NCI-H1105 treated with DMSO at 0.1 percent for 48 hours (cell line): ENCODE measurements at regions not wholly inside any gene's neighbourhood (a gene's known extent, or its start where the extent isn't known, plus 50 kb on each side); places are given as distances from the start of the nearest gene placed in this dataset.

Source experiments
- DNase-seq: peaks from one replicate; lab custom pipeline; 2025; lab: John Stamatoyannopoulos, UW

DNA sequence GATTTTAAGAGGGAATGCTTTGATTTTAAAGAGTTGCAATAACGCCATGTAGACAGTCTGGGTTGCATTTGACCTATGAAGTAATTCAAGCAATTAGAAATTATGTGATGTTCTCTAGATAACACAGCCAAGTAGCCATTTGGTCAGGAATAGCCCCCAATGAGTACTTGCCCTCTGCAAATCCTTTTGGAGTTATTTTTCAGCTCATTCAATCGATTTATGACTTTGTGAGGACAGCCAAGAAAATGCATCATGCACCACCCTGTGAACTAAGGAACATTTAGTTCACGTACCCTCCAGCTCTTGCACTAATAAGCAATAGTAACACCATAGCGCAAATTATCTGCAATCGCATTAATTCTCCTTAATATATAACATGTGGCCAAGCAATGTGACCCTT lies 552.6 kb upstream of the INTU start:
- no peak for DNase-seq

DNA sequence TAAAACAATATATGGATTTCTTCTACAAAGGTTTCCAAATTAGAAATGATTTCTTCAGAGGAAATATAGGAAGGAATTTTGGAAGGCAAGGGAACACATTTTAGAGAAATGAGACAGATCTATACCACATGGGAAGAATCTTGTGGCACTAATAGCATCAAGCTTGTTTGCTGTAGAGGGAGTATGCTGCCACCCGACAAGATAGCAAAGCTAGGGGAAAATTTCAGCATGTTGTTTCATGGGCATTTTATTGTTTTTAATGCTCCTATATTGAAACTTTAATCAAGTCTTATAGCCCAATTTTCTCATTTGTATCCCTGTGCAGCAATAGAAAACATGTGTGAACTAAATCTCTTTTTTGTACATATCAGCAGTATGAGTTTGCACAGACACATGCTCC lies 551.7 kb upstream of the INTU start:
- no peak for DNase-seq

DNA sequence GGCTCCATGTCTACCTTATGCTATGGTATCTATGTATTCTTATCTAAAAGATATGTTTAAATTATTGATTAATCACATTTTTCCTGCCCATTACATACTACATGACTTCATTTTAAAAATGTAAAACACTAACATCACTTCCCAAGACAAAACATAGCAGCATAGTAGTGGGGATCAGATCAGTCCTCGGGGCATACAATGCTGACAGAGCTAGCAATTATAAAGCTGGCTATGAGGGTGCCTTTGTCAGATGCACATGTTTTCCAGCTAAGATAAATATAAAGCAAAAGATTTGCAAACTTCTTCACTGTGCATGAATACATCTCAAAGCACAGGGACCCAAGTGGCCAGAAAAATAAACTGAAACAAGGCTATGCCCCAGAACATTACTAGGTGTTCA lies 549.8 kb upstream of the INTU start:
- DNase-seq = no peak

DNA sequence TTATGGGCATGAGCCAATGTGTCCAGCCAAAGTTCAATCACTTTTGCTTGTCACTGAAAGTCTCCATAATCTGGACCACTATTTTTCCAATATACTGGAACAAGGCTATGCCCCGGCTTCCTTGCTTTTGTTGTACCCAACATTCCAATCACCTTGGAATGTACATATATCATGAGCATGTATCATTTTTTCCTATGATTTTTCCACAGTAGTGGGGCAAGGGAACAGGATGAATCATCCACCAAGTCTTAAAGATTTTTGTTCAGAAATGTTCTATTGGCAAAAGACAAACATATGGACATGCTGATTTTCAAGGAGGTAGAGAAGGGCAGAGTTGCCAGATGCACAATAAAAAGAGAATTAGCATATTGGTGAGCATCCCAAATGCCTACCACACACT lies 548.1 kb upstream of the INTU start:
- no peak for DNase-seq

DNA sequence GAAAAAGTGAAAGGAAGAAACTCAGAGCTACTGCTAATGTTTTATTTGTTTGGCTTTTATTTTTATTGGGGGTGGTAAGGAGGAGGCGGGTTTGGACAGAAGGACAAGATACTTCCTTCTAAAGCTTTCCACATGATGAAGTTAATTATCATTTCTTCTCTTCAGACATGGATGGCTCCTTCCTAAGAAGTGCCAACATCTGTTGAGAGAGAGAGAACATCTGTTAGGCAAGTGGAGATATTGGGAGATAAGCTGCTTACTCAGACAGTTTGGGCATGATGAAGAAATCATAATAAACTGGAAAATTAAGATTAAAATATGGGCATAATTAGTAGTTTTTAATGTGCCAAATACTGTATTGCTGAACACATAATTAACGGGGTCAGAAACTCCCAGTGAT lies 535.7 kb upstream of the INTU start:
- no peak for DNase-seq

DNA sequence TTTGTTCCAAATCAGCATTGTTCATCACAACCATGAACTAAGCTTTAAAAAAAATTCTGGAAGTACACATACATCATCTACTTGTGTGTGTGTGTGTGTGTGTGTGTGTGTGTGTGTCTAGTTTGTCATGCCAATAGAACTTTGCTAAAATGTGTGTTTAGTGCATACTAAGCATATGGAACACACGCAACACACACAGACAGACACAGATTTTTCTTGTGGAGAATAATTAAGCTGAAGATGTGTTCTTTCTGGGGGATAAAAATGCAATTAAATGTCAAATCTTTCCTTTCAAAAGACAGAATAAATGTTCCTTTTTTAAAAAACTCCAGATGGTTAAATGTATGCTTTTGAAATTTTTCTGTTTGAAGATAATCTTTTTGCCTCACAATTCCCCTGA lies 530.4 kb upstream of the INTU start:
- no peak for DNase-seq

DNA sequence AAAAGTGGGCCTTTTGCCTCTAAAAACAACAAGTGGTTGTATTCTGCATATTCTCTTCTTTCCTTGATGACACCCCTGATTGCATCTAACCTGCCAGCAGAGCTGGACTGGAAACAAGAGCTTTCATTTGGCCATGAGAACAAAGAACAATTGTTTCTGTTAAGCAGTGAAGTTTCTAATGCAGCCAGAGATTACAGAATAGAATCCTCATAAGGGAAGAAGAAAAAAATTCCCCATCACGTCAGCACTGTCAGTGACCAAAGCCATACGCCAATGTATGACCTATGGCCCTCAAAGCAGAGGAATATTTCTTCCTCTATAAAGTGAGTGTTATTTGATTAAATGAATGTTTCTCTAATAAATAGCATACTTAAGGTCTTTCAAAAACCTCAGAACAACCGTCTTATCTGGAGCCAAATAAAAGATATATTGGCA lies 529.1 kb upstream of the INTU start:
- DNase-seq = no peak

DNA sequence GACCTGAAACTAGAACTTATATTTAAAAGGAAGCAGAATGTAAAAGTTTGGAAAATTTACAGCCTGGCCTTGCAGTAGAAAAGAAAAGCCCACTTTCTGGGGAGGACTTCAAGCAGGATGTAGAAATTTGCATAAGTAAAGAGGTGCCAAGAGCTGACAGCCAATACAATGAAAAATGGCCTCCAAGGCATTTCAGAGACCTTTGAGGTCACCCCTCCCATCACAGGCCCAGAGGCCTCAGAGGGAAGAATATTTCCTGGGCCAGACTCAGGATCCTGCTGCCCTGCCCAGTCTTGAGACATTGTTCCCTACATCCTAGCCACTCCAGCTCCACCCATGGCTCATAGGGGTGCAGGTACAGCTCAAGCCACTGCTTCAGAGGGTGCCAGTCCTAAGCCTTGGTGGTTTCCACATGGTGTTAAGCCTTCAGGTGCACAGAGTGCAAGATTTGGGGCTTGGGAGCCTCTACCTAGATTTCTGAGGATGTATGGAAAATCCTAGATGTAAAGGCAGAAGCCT lies 518.9 kb upstream of the INTU start:
- no peak for DNase-seq

DNA sequence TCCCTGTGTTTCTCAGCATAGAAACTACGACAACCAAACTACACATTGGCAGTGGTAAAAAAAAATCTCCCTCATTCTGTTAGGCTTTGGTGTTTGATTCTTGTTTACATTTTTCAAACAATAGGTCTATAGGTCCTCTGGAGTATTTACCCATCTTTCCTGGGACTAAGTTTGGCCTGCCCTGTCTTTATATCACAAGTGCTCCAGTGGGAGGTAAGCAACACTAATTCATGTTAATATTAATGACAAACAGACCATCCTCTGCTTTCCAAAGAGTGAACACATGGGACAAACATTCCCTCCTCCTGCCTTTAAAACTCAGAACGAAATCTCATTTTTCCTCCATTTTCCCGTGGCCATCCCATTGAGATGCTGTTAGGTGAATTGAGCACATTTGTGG lies 514.1 kb upstream of the INTU start:
- DNase-seq = no peak

DNA sequence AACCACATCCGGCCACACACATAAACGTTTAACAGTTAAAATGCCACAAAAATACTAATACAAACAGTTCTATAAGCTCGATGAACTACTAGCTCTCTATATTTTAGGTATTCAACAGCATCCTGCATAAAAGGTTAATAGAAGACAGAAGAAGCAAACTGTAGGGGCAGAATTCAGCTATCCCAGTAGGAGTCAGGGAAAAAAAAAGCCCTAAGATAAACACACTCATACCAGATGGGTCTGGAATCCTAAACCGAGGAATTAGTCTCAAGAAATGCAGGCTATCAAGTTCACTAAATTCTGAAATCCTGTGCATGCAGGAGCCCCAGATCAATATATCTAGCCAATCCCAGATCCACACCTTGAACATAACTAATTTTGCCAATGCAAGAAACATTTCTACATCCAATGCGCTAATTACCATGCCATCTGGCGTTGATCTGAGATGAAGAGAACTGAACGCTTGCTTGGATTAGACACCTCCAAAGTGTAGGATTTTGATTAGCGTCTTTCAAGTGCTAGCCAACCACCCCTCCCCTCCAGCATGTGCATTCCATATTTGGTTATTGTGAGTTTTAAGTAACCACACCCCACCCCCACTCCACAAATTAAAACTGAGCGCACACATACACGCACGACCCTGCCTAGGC lies 512.2 kb upstream of the INTU start:
- DNase-seq = no peak

DNA sequence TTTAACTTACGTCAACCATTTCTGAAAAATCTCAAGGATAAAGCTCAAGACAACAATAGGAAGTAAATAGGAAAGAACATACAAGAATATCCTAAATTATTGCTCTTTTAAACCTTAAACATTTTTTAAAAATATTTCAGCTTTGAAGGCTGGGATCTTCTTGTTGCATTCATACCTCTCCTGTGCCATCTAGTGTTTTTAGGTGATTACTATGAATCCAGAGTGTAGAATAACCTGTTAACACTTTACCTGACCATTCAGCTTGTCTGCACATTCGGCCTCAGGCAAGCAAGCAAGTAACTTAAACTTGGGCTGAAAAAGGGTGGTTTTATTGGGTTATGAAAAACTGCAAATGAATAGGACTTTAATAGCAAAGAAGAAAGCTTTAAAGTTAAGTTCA lies 507.8 kb upstream of the INTU start:
- no peak for DNase-seq

DNA sequence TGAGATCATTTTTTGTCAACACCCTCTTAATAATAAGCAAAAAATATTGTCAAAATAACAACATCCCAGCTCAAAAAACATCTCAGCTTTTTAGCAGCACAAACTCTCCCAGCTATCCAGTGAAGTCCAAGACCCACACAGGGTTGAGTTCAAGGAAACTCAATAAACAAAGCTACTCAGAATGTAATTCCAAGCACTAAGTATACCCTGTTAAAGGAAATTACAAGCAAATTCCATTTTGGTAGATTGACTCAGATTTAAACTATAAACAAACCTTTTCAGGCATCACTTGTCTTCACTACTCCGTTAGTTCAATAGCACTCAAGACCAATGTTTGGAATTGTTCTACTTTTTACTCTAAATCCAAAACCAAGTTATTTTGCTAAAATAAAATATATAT lies 506.0 kb upstream of the INTU start:
- DNase-seq = no peak

DNA sequence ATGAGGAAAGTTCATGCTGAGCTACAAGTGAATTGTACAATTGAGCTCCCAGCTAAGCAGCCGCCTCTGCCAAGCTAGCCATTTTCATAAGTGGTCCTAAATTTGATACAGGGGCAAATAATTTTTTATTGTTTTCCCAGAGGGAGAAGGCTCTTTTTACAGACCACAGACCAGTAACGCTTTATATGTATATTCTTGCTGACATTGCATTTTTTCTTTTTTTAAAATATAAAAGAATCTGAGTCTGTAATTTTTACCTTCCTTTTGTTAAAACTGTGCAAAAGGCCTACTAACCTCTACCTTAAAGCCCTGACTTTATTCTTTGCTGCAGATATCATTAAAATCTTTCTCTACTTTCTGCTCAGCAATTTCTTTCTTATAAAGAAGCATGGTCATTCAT lies 501.2 kb upstream of the INTU start:
- peak; percentile 17 for DNase-seq

DNA sequence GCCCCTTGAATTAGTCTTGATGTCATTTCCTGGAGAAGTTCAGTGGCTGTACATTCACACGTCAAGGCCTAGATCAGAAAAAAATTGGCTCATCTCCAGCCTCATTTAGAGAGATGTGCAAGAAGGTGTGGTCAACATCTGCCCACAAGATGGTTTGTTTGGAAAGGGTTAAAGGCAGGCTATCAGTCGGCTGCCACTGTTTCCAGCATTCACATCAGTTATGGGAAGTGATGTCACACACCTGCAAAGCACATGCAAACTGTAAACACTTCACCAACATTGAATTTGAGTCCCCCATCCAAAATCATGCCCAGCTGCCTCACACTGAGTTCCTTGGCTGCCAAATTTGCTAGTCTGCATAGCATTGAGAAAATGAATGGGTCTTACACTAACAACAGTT lies 498.3 kb upstream of the INTU start:
- peak; percentile 27 for DNase-seq

DNA sequence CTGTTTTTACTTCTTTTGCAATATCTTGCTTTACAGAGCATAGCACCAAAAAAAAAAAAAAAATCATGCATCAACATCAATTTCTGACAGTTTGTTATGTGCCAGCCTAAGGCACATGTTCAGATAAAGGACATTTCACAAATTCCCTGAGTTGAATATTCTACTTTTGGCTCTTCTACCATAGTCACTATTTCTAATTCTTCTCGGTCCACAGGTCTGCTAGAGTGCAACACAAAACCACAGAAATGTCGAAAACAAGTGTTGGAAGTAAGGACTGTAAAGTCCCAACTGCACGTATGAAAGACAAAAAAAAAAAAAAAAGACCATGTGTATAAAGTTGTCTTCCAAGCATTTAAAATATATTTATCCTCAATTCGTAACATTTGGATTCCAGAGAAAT lies 494.2 kb upstream of the INTU start:
- no peak for DNase-seq

DNA sequence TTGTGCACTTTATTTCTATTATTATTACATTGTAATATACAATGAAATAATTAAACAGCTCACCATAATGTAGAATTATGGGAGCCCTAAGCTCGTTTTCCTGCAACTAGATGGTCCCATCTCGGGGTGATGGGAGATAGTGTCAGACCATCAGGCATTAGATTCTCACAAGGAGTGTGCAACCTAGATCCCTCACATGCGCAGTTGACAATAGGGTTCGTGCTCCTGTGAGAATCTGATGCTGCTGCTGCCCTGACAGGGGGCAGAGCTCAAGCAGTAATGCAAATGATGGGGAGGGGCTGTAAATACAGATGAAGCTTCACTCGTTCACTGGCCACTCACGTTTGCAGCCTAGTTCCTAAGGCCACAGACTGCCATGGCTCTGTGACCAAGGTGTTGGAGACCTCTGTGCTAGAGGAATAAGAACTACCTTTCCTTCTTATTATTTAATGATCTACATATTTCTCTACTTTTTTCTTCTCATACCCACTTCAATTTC lies 492.9 kb upstream of the INTU start:
- DNase-seq = no peak

DNA sequence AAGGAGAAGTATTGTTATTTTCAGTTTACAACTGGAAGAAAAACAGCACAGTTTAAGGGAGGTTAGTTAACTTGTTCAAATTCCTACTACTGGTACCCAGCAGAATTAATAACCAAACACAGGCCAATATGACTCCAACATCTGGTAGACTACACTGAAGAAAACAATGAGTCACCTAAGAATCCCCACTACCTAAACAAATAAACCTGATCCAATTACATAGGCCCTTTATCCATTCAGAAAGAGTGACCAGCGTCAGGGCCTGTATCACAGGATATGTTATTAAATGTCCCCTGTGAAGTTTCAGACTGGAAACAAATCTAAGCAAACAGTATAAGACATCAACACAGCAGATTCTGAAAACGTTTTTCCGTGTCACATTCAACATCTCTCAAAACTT lies 492.5 kb upstream of the INTU start:
- no peak for DNase-seq

DNA sequence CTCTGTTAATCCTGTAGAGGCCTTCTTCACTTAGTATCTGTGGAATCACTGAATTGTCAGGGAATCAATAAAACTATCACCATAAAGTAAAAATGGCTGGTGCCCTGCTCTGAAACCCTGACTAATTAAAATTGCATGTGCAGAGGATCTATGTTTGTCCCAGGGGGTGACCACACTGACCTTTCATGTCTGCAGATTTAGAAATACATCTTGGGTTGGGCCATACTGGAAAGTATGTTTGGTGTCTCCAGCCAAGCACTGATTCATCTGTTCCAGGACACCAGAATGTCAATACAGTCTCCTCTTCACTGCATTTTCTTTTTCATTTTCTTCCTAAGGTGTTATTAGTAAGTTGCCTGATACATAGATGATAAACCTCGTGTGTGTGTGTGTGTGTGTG lies 490.9 kb upstream of the INTU start:
- DNase-seq = no peak

DNA sequence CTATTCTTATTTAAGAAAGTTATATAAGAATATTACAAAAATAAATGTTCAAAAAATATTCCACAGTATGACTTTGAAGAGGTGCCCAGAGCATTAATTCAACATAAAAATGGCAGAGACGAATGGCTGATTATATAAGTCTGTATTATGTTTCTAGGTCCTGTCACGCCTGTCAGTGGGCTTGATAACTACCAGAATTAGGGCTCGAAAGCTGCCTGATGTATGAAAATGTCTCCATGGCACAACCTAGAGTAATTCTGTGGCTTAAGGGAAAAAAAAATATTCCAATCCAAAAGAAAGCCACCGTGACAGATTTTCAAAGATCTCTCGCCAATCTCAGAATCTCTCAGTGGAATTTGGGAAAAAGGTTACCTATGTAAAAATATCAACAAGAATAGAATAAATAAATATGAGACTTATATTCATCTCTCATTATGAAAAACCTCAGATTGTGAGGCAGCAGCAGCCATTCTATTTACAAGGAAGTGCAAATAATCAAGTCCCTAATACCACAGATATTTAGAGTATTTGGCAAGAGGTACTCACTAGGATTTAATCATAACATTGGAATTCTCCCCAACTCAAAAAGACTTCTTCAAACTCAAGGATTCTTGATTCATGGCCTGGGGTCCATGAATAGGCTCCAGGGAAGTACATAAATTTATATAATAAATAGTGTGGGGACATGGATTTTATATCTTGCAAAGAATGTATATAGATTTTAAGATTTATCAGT lies 489.1 kb upstream of the INTU start:
- DNase-seq = no peak

DNA sequence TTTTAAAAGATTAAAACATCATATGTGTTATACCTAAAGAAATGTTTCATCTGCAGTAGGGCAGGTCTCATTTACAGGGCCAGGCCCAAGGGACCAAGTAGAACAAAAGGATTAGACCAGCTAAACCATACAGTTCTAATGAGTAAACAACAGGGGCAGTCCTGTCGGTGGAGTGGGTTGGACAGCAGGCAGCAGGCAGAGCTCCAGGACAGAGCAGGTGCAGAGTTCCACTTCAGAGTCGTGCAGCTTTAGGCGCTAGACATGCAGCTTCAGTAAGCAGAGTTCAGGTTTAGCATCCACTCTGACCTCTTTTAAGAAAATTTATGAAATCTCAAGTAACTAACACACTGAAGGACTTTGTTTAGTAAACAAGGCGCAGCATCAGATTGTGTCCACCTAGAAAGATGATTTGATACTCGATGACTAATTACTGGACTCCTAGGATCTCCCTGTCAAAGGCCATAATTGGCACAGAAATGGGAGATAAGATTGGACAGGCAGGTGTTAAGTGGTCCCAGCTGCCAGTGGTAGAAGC lies 487.7 kb upstream of the INTU start:
- peak; percentile 96 for DNase-seq

DNA sequence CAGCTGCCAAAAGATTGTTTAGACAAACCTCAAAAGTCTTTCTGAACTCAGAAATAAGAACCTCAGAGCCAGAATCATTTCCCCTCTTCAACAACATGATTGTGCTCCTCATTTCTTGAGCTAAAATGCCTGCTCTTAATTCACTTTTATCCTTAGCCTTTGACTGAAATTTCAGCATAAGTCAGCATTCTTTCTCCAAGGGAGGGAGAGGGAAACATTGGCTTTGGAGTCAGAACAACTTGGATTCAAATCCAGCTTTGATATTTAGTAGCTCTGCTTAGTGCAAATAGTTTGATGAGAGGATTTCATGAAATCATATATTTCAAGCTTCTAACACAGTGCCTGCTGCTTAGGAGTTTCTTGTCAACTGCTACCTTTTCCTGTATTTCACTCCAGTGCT lies 484.6 kb upstream of the INTU start:
- no peak for DNase-seq

DNA sequence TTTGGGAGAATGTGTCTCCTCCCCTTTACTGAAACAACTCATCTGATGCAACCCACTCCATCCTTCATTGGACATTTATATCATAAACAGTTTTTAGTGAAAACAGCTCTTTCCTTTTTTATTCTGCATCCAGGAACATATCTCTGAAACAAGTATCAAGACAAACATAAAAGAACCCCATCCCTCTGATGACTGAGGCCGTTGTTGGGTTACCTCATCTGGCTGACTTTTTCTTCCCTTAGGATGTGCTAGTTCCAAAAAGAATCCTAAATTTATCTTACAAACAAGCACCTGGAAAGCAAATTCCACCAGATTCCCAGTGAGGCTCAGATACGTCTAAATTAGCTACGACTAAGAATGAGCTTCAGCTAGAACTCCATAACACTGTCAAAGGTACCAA lies 483.7 kb upstream of the INTU start:
- no peak for DNase-seq

DNA sequence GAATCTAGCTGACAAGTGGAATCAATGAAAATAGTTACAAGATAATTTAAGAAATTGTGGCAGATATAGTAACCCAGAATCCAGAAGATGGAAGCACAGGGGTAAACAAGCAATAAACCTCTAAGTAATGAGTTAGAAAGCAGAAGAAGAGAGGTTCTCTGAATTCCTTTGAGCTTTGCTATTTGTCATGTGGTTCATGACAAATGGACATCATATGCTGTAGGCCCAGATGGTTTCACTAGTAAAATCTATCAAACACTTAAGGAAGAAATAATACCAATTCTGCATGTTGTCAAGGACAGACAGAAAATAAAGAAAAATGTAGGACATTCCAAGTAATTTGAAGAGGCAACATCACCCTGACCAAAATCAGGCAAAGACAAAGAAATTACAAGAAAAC lies 480.8 kb upstream of the INTU start:
- DNase-seq = no peak
